Lower leg skin (tissue), 3 donors: ENCODE measurements at regions not wholly inside any gene's neighbourhood (a gene's known extent, or its start where the extent isn't known, plus 50 kb on each side); places are given as distances from the start of the nearest gene placed in this dataset.

ENCODE experiments used
- POLR2A ChIP-seq, 2 donors: fragments of 450-650 bp; IDR thresholded peaks; one replicate each; pipeline ENCODE4 v1.6.1; 2016 to 2017; ENCODE audit warnings: antibody characterized with exemption in 2 of 2, mild to moderate bottlenecking in 1 of 2, moderate library complexity in 1 of 2
- TF ChIP-seq, protein P1 (sequence below), 3 donors: fragments of 450-650 bp; IDR thresholded peaks; one replicate each; pipeline ENCODE4 v1.5.1; 2016; ENCODE audit warnings: antibody characterized with exemption in 3 of 3, mild to moderate bottlenecking in 3 of 3, moderate library complexity in 2 of 3

DNA sequence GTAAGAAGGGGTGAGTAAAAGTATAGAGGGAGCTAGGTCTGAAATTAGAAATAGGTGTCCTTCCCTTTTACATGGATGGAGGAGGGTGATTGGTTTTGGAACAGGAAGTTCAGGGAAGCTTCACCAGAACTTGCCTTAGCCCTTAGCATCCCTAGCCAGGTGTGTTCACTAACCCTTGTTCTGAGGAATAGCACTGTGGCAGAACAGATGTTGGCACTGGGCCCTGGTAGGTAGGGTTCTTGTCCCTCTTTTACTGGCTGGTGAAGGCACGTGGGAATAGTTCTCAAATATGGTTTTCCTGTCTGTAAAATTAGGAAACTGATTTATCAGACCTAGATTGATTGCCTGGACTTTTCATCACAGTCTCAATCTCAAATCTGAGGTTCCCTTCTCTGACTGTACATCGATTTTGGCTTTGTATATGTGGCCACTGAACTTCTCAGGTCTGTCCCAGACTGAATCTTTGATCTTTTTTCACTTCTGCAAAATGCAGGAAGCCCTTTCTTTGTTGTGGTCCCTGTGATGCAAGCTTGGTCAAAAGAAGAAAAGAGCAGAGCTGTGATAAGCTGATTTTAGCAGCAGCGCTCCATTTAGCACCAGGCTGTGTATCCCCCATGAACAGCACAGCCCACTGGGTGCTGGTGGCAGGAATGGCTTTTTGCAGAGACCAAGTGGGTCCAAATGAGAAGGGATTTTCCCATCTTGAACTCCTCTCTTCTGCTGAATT, 86.2 kb upstream of the HTR2A start:
- TF ChIP-seq, protein P1, sequence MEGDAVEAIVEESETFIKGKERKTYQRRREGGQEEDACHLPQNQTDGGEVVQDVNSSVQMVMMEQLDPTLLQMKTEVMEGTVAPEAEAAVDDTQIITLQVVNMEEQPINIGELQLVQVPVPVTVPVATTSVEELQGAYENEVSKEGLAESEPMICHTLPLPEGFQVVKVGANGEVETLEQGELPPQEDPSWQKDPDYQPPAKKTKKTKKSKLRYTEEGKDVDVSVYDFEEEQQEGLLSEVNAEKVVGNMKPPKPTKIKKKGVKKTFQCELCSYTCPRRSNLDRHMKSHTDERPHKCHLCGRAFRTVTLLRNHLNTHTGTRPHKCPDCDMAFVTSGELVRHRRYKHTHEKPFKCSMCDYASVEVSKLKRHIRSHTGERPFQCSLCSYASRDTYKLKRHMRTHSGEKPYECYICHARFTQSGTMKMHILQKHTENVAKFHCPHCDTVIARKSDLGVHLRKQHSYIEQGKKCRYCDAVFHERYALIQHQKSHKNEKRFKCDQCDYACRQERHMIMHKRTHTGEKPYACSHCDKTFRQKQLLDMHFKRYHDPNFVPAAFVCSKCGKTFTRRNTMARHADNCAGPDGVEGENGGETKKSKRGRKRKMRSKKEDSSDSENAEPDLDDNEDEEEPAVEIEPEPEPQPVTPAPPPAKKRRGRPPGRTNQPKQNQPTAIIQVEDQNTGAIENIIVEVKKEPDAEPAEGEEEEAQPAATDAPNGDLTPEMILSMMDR (IDR thresholded peaks at IDR 0.05) = no peak
- no peak for TF ChIP-seq POLR2A (IDR thresholded peaks at IDR 0.05)
